Jurkat, Clone E6-1 (cell line): ENCODE measurements at regions not wholly inside any gene's neighbourhood (a gene's known extent, or its start where the extent isn't known, plus 50 kb on each side); places are given as distances from the start of the nearest gene placed in this dataset.

Experiments used
- DNase-seq: peaks from one replicate; pipeline ENCODE4 v3.0.0-alpha.2; 2011; ENCODE audit warnings: low read depth, low spot score
- H3K4me3 ChIP-seq: 2 replicates; pipeline ENCODE4 v1.5.1; 2011; ENCODE audit warnings: mild to moderate bottlenecking, low read length, control low read depth, moderate library complexity

GRCh38 chr4:84441758-84442377 lies 57.2 kb downstream of the NKX6-1 start:
- no peak for DNase-seq
- H3K4me3 ChIP-seq: no peak overlapping the region

- no peak for DNase-seq
- H3K4me3 ChIP-seq: no peak overlapping the region
Observed at GRCh38 chr4:84439996-84440395, 59.1 kb downstream of the NKX6-1 start.

- no peak overlapping the region for H3K4me3 ChIP-seq
- DNase-seq: no peak
Observed at GRCh38 chr4:84436812-84437211, 62.3 kb downstream of the NKX6-1 start.

DNA sequence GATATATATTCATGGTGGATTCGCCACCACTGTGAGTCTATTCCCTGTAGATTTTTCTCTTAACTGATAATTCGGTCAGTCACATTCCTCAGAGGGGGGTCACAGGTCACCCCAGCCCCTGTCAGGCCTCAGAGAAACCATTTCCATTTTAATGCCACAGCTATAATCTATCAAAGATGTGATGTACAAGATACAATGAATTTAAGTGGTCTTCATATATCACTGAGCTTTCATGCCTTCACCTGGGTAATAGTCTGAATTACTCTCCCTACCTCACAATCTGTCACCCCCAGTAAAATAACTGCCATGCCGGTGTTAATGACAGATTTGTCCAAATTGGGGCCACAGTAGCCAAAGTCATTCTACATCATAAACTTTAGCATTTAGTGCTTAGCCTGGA lies 64.7 kb downstream of the NKX6-1 start:
- DNase-seq: no peak
- no peak overlapping the region for H3K4me3 ChIP-seq

GRCh38 chr4:84433633-84434222 lies 65.4 kb downstream of the NKX6-1 start:
- DNase-seq: no peak
- no peak overlapping the region for H3K4me3 ChIP-seq

- no peak for DNase-seq
- no peak overlapping the region for H3K4me3 ChIP-seq
Observed at GRCh38 chr4:84432713-84433112, 66.4 kb downstream of the NKX6-1 start.

- DNase-seq: no peak
- no peak overlapping the region for H3K4me3 ChIP-seq
Observed at GRCh38 chr4:84420608-84421007, 78.5 kb downstream of the NKX6-1 start.

- H3K4me3 ChIP-seq: no peak overlapping the region
- no peak for DNase-seq
Observed at GRCh38 chr4:84419201-84419600, 79.9 kb downstream of the NKX6-1 start.

GRCh38 chr4:84417997-84418709 lies 80.9 kb downstream of the NKX6-1 start:
- no peak for DNase-seq

GRCh38 chr4:84413976-84414375 lies 85.1 kb downstream of the NKX6-1 start:
- no peak for DNase-seq
- H3K4me3 ChIP-seq: no peak overlapping the region

More at GRCh38 chr4:84417997-84418709, 80.9 kb downstream of the NKX6-1 start:
- no peak overlapping the region for H3K4me3 ChIP-seq

DNA sequence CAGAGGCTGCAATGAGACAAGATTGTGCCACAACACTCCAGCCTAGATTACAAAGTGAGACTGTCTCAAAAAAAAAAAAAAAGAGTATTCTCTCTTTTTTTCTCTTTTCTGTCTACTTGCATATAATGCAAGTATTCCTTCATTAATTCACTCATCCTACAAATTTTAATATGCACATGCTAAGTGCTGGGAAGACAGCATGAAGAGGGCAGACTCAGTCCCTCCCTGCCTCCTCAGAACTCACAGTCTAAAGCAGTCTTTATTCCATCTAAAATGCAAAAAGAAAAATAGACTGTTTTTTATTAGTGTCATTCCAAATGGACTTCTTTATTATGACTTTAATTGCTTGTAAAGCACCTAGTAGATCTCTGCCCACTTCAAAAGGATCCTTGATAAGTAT lies 85.6 kb downstream of the NKX6-1 start:
- no peak overlapping the region for H3K4me3 ChIP-seq
- no peak for DNase-seq

- no peak overlapping the region for H3K4me3 ChIP-seq
- no peak for DNase-seq
Observed at GRCh38 chr4:84412062-84412461, 87.0 kb downstream of the NKX6-1 start.

DNA sequence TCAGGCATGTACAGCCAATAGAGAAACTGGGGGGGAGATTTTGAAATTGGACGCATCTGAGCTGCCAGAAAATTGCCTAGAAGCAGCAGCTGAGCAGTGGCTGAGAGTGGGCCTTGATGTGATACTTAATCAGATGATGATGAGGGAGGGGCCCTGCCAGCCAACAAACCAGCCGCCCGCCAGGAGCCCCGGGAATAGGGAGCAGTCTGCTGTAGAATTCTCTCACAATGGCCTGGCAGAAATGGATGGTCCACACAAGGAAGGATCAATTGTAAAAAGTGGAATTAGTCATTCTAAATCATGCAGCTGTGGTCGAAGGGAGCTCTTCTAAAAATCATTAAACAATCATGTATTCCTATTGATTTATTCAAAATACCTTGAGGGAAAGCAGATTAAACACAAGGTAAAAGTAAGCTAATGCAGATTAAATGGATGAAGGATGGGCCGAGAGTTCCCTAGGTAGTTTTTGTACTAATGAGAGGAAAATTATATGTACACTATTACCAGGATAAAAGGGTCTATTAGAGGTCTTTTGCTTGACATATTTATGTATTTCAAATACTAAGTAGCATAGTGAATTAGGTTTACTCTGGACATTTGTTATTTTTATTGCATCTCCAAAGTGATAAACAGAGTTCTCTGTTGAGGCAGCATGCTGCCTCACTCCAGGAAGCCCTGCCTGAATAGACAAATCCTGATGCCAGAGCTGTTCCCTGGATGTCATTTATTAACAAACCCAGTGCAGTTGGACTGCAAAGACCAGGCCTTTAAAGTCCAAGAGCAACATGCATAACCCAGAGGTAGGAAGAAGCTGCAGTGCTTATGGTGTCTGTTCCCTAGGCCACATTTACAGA lies 91.3 kb downstream of the NKX6-1 start:
- no peak for DNase-seq

DNA sequence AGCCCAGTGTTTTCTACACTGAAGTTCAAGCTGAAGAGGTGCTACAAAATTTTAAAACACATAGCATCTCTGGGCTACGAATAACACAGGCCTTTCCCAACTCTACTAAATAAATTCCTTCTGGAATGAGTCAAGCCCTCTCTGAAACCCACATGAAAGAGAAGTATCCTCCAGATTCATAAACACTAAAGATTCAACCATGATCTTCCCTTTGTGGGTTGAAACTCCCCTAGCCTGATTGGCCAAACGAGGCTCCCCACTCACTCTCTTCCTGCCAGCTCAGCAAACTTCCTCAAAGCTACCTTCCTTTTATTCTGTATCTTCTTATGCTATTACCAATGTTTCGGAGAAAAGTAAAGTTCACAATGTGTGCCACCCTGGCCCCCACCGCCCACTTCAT lies 95.4 kb downstream of the NKX6-1 start:
- H3K4me3 ChIP-seq: no peak overlapping the region
- no peak for DNase-seq

More for the DNA sequence above, 91.3 kb downstream of the NKX6-1 start:
- H3K4me3 ChIP-seq: no peak overlapping the region

DNA sequence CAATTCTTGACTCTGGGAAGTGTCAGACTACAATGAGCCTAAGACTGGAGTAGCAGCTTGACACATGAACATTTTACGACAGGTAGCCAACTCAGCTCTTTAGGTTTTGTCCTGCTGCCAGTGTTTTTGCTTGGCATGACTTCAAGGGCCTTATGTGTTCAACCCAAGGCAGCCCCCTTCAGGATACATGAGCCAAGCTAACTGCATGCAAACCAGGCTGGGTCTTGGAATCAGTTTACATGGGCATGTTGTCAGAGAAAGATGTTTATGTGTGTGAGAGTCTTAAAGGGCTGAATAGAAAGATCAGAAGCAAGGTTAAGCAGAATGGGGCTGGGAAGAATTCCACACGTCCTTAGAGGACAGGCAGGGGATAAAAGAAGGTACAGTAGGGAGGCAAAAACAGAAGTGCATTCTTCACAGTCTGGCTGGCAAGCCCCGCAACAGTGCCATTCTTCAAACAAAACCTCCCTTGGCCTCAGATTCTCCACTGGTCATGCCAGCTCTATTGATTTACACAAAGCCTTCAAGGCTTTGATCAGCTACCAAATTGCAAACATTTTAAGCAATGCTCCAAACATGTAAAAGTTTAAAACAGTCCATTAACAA lies 97.3 kb downstream of the NKX6-1 start:
- no peak for DNase-seq
- H3K4me3 ChIP-seq: no peak overlapping the region

- no peak overlapping the region for H3K4me3 ChIP-seq
- no peak for DNase-seq
Observed at GRCh38 chr4:84394386-84394785, 104.7 kb downstream of the NKX6-1 start.

GRCh38 chr4:84392951-84393590 lies 106.0 kb downstream of the NKX6-1 start:
- H3K4me3 ChIP-seq: no peak overlapping the region
- DNase-seq: no peak

GRCh38 chr4:84389406-84389805 lies 109.7 kb downstream of the NKX6-1 start:
- no peak overlapping the region for H3K4me3 ChIP-seq
- no peak for DNase-seq

DNA sequence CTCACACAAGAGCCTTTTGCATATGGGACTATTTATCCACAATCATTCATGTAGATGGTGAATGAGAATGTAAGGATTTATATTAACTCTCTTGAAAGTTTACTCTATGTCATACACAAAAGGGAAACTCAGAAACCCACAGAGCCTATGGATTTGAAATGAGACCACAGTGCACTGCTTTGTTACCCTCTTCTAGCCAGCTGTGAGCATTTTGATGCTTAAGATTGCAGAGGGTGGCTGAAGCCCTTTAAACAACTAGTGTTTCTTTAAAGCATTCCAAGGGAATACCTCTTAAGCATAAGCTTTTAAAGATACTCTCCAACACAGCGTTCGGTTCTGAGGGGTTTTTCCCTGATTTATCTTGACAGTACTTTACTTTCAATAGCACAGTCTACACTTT lies 113.9 kb downstream of the NKX6-1 start:
- DNase-seq: no peak
- H3K4me3 ChIP-seq: no peak overlapping the region
